Stimulated activated CD8-positive, alpha-beta memory T cell treated with anti-CD3 and anti-CD28 coated beads, Interleukin-15, amount 100 ng/mL, for 24 hours (primary cell): ENCODE measurements at regions not wholly inside any gene's neighbourhood (a gene's known extent, or its start where the extent isn't known, plus 50 kb on each side); places are given as distances from the start of the nearest gene placed in this dataset.

Source experiments
- DNase-seq: peaks from one replicate; pipeline ENCODE4 v3.0.0-alpha.2; 2020; ENCODE audit warnings: low read depth

- no peak for DNase-seq
Observed at GRCh38 chr22:47568700-47569099, 806.2 kb downstream of the TBC1D22A start.

- DNase-seq: no peak
Observed at GRCh38 chr22:47567126-47568090, 805.0 kb downstream of the TBC1D22A start.

- no peak for DNase-seq
Observed at GRCh38 chr22:47566491-47566890, 804.0 kb downstream of the TBC1D22A start.

- DNase-seq: no peak
Observed at GRCh38 chr22:47565607-47566006, 803.2 kb downstream of the TBC1D22A start.

GRCh38 chr22:47564651-47565434 lies 802.4 kb downstream of the TBC1D22A start:
- DNase-seq: no peak

- no peak for DNase-seq
Observed at GRCh38 chr22:47564158-47564450, 801.7 kb downstream of the TBC1D22A start.

- DNase-seq: no peak
Observed at GRCh38 chr22:47563406-47564157, 801.1 kb downstream of the TBC1D22A start.

- DNase-seq: no peak
Observed at GRCh38 chr22:47561766-47562165, 799.3 kb downstream of the TBC1D22A start.

GRCh38 chr22:47561115-47561675 lies 798.7 kb downstream of the TBC1D22A start:
- DNase-seq: no peak

GRCh38 chr22:47558828-47559700 lies 796.6 kb downstream of the TBC1D22A start:
- DNase-seq: no peak

- DNase-seq: no peak
Observed at GRCh38 chr22:47556473-47556872, 794.0 kb downstream of the TBC1D22A start.

- no peak for DNase-seq
Observed at GRCh38 chr22:47553436-47553835, 791.0 kb downstream of the TBC1D22A start.

- no peak for DNase-seq
Observed at GRCh38 chr22:47552541-47553205, 790.2 kb downstream of the TBC1D22A start.

- no peak for DNase-seq
Observed at GRCh38 chr22:47552024-47552423, 789.6 kb downstream of the TBC1D22A start.

- DNase-seq: no peak
Observed at GRCh38 chr22:47551431-47551775, 789.0 kb downstream of the TBC1D22A start.

GRCh38 chr22:47550524-47551430 lies 788.3 kb downstream of the TBC1D22A start:
- no peak for DNase-seq

- no peak for DNase-seq
Observed at GRCh38 chr22:47549741-47550340, 787.4 kb downstream of the TBC1D22A start.

- DNase-seq: no peak
Observed at GRCh38 chr22:47548953-47549740, 786.7 kb downstream of the TBC1D22A start.
